SK-N-SH (cell line): ENCODE measurements at regions not wholly inside any gene's neighbourhood (a gene's known extent, or its start where the extent isn't known, plus 50 kb on each side); places are given as distances from the start of the nearest gene placed in this dataset.

Source experiments
- CTCF ChIA-PET: fragments of 300-600, 350-600 bp; formaldehyde crosslinking; extraction: SDS; loops from one replicate; lab custom pipeline; 2021; lab: Yijun Ruan, JAX
- POLR2A ChIA-PET: fragments of 350-600 bp; sonication (Branson Sonifier 250); formaldehyde crosslinking; extraction: SDS; loops from one replicate; lab custom pipeline; 2020; ENCODE audit warnings: antibody characterized with exemption, inconsistent platforms; lab: Yijun Ruan, JAX
- DNase-seq: peaks from one replicate; pipeline ENCODE4 v3.0.0; 2012
- H2AFZ ChIP-seq: fragments of 200-600 bp; sonication (generic); 2 replicates; pipeline ENCODE4 v1.8.1; 2016; ENCODE audit warnings: antibody characterized with exemption, mild to moderate bottlenecking, low read depth
- H3F3A ChIP-seq: fragments of 200-600 bp; sonication (generic); replicated peaks from 2 replicates; pipeline ENCODE3; 2016; ENCODE audit warnings: antibody characterized with exemption, mild to moderate bottlenecking; ENCODE audit not compliant: insufficient read depth
- H3K27ac ChIP-seq, 2 experiments: fragments of 200-500 bp in 1 of 2; fragments of 200-600 bp in 1 of 2; sonication (Bioruptor generic) in 1 of 2; sonication (generic), shearing (Covaris generic) in 1 of 2; 2 replicates each; pipeline versions ENCODE4 v1.5.1 to v1.6.1; 2014 to 2016; ENCODE audit warnings: low read depth in 2 of 2, inconsistent platforms in 1 of 2, low read length in 1 of 2, mild to moderate bottlenecking in 1 of 2, mixed read lengths in 1 of 2
- H3K27me3 ChIP-seq: fragments of 200-600 bp; sonication (generic), shearing (Covaris generic); 2 replicates; pipeline ENCODE4 v1.6.1; 2016; ENCODE audit warnings: mixed run types; ENCODE audit not compliant: insufficient read depth
- H3K36me3 ChIP-seq, 2 experiments: fragments of 200-500 bp in 1 of 2; fragments of 200-600 bp in 1 of 2; sonication (Bioruptor generic) in 1 of 2; sonication (generic) in 1 of 2; replicated peaks in 1 of 2; 2 replicates each; pipeline versions ENCODE3 to v1.5.1; 2014 to 2016; ENCODE audit warnings: low read length in 1 of 2, mild to moderate bottlenecking in 1 of 2; ENCODE audit not compliant: insufficient read depth in 2 of 2, control insufficient read depth in 1 of 2
- H3K4me1 ChIP-seq, 2 experiments: fragments of 200-500 bp in 1 of 2; fragments of 200-600 bp in 1 of 2; sonication (Bioruptor generic) in 1 of 2; sonication (generic), shearing (Covaris generic) in 1 of 2; 2 replicates each; pipeline versions ENCODE4 v1.5.1 to v1.6.1; 2014 to 2016; ENCODE audit warnings: low read depth in 1 of 2, low read length in 1 of 2, mixed run types in 1 of 2; ENCODE audit not compliant: insufficient read depth in 2 of 2, control insufficient read depth in 1 of 2
- H3K4me2 ChIP-seq: fragments of 200-600 bp; sonication (generic), shearing (Covaris generic); 2 replicates; pipeline ENCODE4 v1.6.1; 2017; ENCODE audit warnings: mixed run types
- H3K4me3 ChIP-seq, 2 experiments: fragments of 200-500 bp in 1 of 2; fragments of 200-600 bp in 1 of 2; sonication (Bioruptor generic) in 1 of 2; sonication (generic), shearing (Covaris generic) in 1 of 2; 2 replicates each; pipeline versions ENCODE4 v1.5.1 to v1.8.1; 2014 to 2016; ENCODE audit warnings: low read depth in 2 of 2, inconsistent platforms in 1 of 2, low read length in 1 of 2, mild to moderate bottlenecking in 1 of 2, mixed read lengths in 1 of 2, moderate library complexity in 1 of 2
- H3K79me2 ChIP-seq: fragments of 200-600 bp; sonication (generic); 2 replicates; pipeline ENCODE4 v1.8.1; 2017; ENCODE audit warnings: mild to moderate bottlenecking; ENCODE audit not compliant: insufficient read depth
- H3K9ac ChIP-seq: fragments of 200-600 bp; sonication (generic); 2 replicates; pipeline ENCODE4 v1.6.1; 2017; ENCODE audit warnings: mixed run types
- H3K9me2 ChIP-seq: fragments of 200-600 bp; sonication (generic); 2 replicates; pipeline ENCODE4 v1.6.1; 2017; ENCODE audit warnings: mixed run types
- H3K9me3 ChIP-seq: fragments of 200-600 bp; sonication (generic); 2 replicates; pipeline ENCODE4 v1.6.1; 2017; ENCODE audit warnings: mixed run types, mild to moderate bottlenecking, moderate library complexity
- H4K20me1 ChIP-seq: fragments of 200-600 bp; sonication (generic); 2 replicates; pipeline ENCODE4 v1.6.1; 2017; ENCODE audit warnings: mild to moderate bottlenecking, mixed run types; ENCODE audit not compliant: insufficient read depth
- CTCF ChIP-seq: fragments of 200-600 bp; sonication (generic); IDR thresholded peaks from 2 replicates; pipeline ENCODE4 v1.6.1; 2017; ENCODE audit warnings: antibody characterized with exemption, mild to moderate bottlenecking, moderate library complexity
- ELF1 ChIP-seq: IDR thresholded peaks from 2 replicates; pipeline ENCODE4 v1.4.0; 2012
- EP300 ChIP-seq, 2 experiments: IDR thresholded peaks; 2 replicates each; pipeline versions ENCODE4 v1.4.0 to v1.6.1; 2012; ENCODE audit warnings: borderline replicate concordance in 1 of 2, low read depth in 1 of 2, low read length in 1 of 2
- EZH2phosphoT487 ChIP-seq: fragments of 200-600 bp; sonication (generic); IDR thresholded peaks from 2 replicates; pipeline ENCODE4 v1.6.1; 2017; ENCODE audit warnings: low read depth, mixed run types, mild to moderate bottlenecking, antibody characterized with exemption, moderate library complexity, borderline replicate concordance
- FOXJ3 ChIP-seq: sonication (generic); formaldehyde crosslinking; IDR thresholded peaks from 2 replicates; pipeline ENCODE4 v1.5.1; 2020; ENCODE audit warnings: mild to moderate bottlenecking, missing genetic modification reagents
- FOXM1 ChIP-seq: IDR thresholded peaks from 2 replicates; pipeline ENCODE4 v1.4.0; 2012; ENCODE audit warnings: low read depth, mild to moderate bottlenecking
- JUND ChIP-seq: IDR thresholded peaks from 2 replicates; pipeline ENCODE4 v1.4.0; 2012
- MAX ChIP-seq: IDR thresholded peaks from 2 replicates; pipeline ENCODE4 v1.4.0; 2012; ENCODE audit warnings: low read depth
- MEF2A ChIP-seq: IDR thresholded peaks from 2 replicates; pipeline ENCODE4 v1.4.0; 2012; ENCODE audit warnings: low read depth, borderline replicate concordance
- MXI1 ChIP-seq: IDR thresholded peaks from 2 replicates; pipeline ENCODE4 v1.6.1; 2012; ENCODE audit warnings: mild to moderate bottlenecking, low read depth, low read length, improper control_type of control experiment
- PBX3 ChIP-seq: IDR thresholded peaks from 2 replicates; pipeline ENCODE4; 2012
- RFX5 ChIP-seq: IDR thresholded peaks from 2 replicates; pipeline ENCODE4 v1.6.1; 2012; ENCODE audit warnings: mild to moderate bottlenecking, improper control_type of control experiment, low read length
- SIN3A ChIP-seq: IDR thresholded peaks from 2 replicates; pipeline ENCODE4 v1.6.1; 2012; ENCODE audit warnings: low read depth, mild to moderate bottlenecking, low read length, moderate library complexity, borderline replicate concordance
- SMC3 ChIP-seq: IDR thresholded peaks from 2 replicates; pipeline ENCODE4 v1.6.1; 2012; ENCODE audit warnings: low read depth, low read length, improper control_type of control experiment
- TAF1 ChIP-seq: IDR thresholded peaks from 2 replicates; pipeline ENCODE4 v1.6.1; 2012; ENCODE audit warnings: low read depth, mild to moderate bottlenecking, low read length, moderate library complexity, borderline replicate concordance
- TCF12 ChIP-seq: IDR thresholded peaks from 2 replicates; pipeline ENCODE4 v1.4.0; 2012
- TEAD4 ChIP-seq: IDR thresholded peaks from 2 replicates; pipeline ENCODE4 v1.4.0; 2012; ENCODE audit warnings: mild to moderate bottlenecking, borderline replicate concordance; ENCODE audit not compliant: insufficient read depth
- WGBS: methylation state at CpG from one replicate; pipeline ENCODE4 v1.1.6; 2017; ENCODE audit warnings: low lambda C conversion rate; 5-methylcytosine and 5-hydroxymethylcytosine counted together
- TF ChIP-seq, protein P1 (sequence below): IDR thresholded peaks from 2 replicates; pipeline ENCODE4 v1.4.0; 2012; ENCODE audit warnings: low read depth, borderline replicate concordance
- TF ChIP-seq, protein P2 (sequence below): IDR thresholded peaks from 2 replicates; pipeline ENCODE4 v1.6.1; 2012; ENCODE audit warnings: mild to moderate bottlenecking, low read depth, low read length, moderate library complexity
- TF ChIP-seq, protein P3 (sequence below): fragments of 150-350 bp; IDR thresholded peaks from 2 replicates; pipeline ENCODE4 v1.6.1; 2017; ENCODE audit warnings: antibody characterized with exemption, low read length, low read depth, borderline replicate concordance

GRCh38 chr7:17101207-17101696, 197.2 kb upstream of the AHR start (continued):
- TF ChIP-seq EZH2phosphoT487: no peak
- TF ChIP-seq, all 33 proteins: peak for 0

- ChIA-PET POLR2A (no interaction called here), CTCF (no interaction called here)
- H3K9me2 ChIP-seq: no peaks in the 10 kb centered on the region
- no peak overlapping the region for H3K4me2 ChIP-seq
- no peak overlapping the region for H2AFZ ChIP-seq
- TF ChIP-seq MAX (no peak), ELF1 (no peak), SMC3 (no peak), EP300 (IDR thresholded peaks at IDR 0.05; ENCODE audit: borderline replicate concordance in 1 of 2, low read depth in 1 of 2, low read length in 1 of 2) (no peak), RFX5 (no peak), TAF1 (no peak), PBX3 (no peak), SIN3A (no peak), MEF2A (no peak), MXI1 (no peak), JUND (no peak), FOXJ3 (CRISPR knock-in tag) (no peak), EZH2phosphoT487 (no peak), CTCF (no peak), FOXM1 (no peak), TEAD4 (no peak), TCF12 (no peak)
- TF ChIP-seq, protein P1, sequence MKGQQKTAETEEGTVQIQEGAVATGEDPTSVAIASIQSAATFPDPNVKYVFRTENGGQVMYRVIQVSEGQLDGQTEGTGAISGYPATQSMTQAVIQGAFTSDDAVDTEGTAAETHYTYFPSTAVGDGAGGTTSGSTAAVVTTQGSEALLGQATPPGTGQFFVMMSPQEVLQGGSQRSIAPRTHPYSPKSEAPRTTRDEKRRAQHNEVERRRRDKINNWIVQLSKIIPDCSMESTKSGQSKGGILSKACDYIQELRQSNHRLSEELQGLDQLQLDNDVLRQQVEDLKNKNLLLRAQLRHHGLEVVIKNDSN: no peak
- TF ChIP-seq, protein P2, sequence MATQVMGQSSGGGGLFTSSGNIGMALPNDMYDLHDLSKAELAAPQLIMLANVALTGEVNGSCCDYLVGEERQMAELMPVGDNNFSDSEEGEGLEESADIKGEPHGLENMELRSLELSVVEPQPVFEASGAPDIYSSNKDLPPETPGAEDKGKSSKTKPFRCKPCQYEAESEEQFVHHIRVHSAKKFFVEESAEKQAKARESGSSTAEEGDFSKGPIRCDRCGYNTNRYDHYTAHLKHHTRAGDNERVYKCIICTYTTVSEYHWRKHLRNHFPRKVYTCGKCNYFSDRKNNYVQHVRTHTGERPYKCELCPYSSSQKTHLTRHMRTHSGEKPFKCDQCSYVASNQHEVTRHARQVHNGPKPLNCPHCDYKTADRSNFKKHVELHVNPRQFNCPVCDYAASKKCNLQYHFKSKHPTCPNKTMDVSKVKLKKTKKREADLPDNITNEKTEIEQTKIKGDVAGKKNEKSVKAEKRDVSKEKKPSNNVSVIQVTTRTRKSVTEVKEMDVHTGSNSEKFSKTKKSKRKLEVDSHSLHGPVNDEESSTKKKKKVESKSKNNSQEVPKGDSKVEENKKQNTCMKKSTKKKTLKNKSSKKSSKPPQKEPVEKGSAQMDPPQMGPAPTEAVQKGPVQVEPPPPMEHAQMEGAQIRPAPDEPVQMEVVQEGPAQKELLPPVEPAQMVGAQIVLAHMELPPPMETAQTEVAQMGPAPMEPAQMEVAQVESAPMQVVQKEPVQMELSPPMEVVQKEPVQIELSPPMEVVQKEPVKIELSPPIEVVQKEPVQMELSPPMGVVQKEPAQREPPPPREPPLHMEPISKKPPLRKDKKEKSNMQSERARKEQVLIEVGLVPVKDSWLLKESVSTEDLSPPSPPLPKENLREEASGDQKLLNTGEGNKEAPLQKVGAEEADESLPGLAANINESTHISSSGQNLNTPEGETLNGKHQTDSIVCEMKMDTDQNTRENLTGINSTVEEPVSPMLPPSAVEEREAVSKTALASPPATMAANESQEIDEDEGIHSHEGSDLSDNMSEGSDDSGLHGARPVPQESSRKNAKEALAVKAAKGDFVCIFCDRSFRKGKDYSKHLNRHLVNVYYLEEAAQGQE: no peak
- TF ChIP-seq, protein P3, sequence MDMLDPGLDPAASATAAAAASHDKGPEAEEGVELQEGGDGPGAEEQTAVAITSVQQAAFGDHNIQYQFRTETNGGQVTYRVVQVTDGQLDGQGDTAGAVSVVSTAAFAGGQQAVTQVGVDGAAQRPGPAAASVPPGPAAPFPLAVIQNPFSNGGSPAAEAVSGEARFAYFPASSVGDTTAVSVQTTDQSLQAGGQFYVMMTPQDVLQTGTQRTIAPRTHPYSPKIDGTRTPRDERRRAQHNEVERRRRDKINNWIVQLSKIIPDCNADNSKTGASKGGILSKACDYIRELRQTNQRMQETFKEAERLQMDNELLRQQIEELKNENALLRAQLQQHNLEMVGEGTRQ: no peak
- no peak for DNase-seq
- no peaks in the 10 kb centered on the region for H4K20me1 ChIP-seq
- peaks cover 15% of the 10 kb centered on the region; the same call in 1 of the 2 replicates for H3K27me3 ChIP-seq
- no peaks in the 10 kb centered on the region for H3K79me2 ChIP-seq
- no peaks in the 10 kb centered on the region for H3K36me3 ChIP-seq
- H3F3A ChIP-seq: no peaks in the 10 kb centered on the region
- no peak overlapping the region for H3K27ac ChIP-seq
- H3K4me3 ChIP-seq: no peak overlapping the region
- H3K4me1 ChIP-seq: no peaks in the 10 kb centered on the region
- 12% methylated on average over 4 of the region's 4 CpGs for WGBS
- no peaks in the 10 kb centered on the region for H3K9me3 ChIP-seq
- no peak overlapping the region for H3K9ac ChIP-seq
Observed at GRCh38 chr7:17103170-17103569, 195.3 kb upstream of the AHR start.
